SU-DHL-6 (cell line): ENCODE measurements at regions not wholly inside any gene's neighbourhood (a gene's known extent, or its start where the extent isn't known, plus 50 kb on each side); places are given as distances from the start of the nearest gene placed in this dataset.

Source experiments
- H2AFZ ChIP-seq: fragments of 200-600 bp; sonication (generic); 2 replicates; pipeline ENCODE4 v1.6.1; 2014; ENCODE audit warnings: low read depth, mild to moderate bottlenecking, moderate library complexity, mixed read lengths, antibody characterized with exemption, low read length; ENCODE audit not compliant: severe bottlenecking
- H3F3A ChIP-seq: fragments of 200-600 bp; shearing (Covaris generic); 2 replicates; pipeline ENCODE4 v1.6.0; 2016; ENCODE audit warnings: antibody characterized with exemption, mild to moderate bottlenecking; ENCODE audit not compliant: insufficient read depth
- H3K27ac ChIP-seq: fragments of 200-600 bp; sonication (generic); 2 replicates; pipeline ENCODE4 v1.5.1; 2016; ENCODE audit warnings: low read depth, mild to moderate bottlenecking, low read length, moderate library complexity, mixed read lengths
- H3K27me3 ChIP-seq: fragments of 200-600 bp; sonication (generic), shearing (Covaris generic); 2 replicates; pipeline ENCODE4 v1.6.0; 2014; ENCODE audit warnings: mild to moderate bottlenecking, low read length
- H3K36me3 ChIP-seq: fragments of 200-600 bp; sonication (generic); 2 replicates; pipeline ENCODE4 v1.6.1; 2014; ENCODE audit warnings: mild to moderate bottlenecking, low read length, mixed read lengths
- H3K4me2 ChIP-seq: fragments of 300-600, 200-600 bp; shearing (Covaris generic), sonication (generic); 2 replicates; pipeline ENCODE4 v1.6.0; 2014; ENCODE audit warnings: low read length, low read depth, mild to moderate bottlenecking; ENCODE audit not compliant: poor library complexity, severe bottlenecking
- H3K4me3 ChIP-seq: fragments of 200-600 bp; sonication (generic); 2 replicates; pipeline ENCODE4 v1.5.1; 2014; ENCODE audit warnings: antibody characterized with exemption, low read length, mild to moderate bottlenecking, mixed read lengths; ENCODE audit not compliant: insufficient read depth, poor library complexity, severe bottlenecking
- H3K79me2 ChIP-seq: fragments of 200-600 bp; sonication (generic); 2 replicates; pipeline ENCODE4 v1.6.1; 2014; ENCODE audit warnings: mild to moderate bottlenecking, low read length, moderate library complexity; ENCODE audit not compliant: insufficient read depth
- H3K9ac ChIP-seq: fragments of 200-600 bp; sonication (generic); 2 replicates; pipeline ENCODE4 v1.7.0; 2014; ENCODE audit warnings: mild to moderate bottlenecking, low read length
- H3K9me2 ChIP-seq: fragments of 200-600 bp; sonication (generic); replicated peaks from 2 replicates; pipeline ENCODE4 v1.6.1; 2014; ENCODE audit warnings: low read length; ENCODE audit not compliant: insufficient read depth
- H3K9me3 ChIP-seq: fragments of 200-600 bp; sonication (generic); 2 replicates; pipeline ENCODE4 v1.6.1; 2014; ENCODE audit warnings: low read length, mixed read lengths; ENCODE audit not compliant: insufficient read depth
- H4K20me1 ChIP-seq: fragments of 200-600 bp; sonication (generic); 2 replicates; pipeline ENCODE4 v1.6.1; 2014; ENCODE audit warnings: low read depth, mild to moderate bottlenecking, antibody characterized with exemption, low read length, moderate library complexity, mixed read lengths
- CTCF ChIP-seq: fragments of 200-600 bp; sonication (generic); IDR thresholded peaks from one replicate; pipeline ENCODE4 v1.5.1; 2017; ENCODE audit warnings: antibody characterized with exemption, mild to moderate bottlenecking, low read length, moderate library complexity; ENCODE audit not compliant: insufficient read depth, poor library complexity, severe bottlenecking
- EZH2phosphoT487 ChIP-seq: fragments of 200-600 bp; sonication (generic), shearing (Covaris generic); conservative IDR thresholded peaks from 2 replicates; pipeline ENCODE4 v1.6.1; 2018; ENCODE audit warnings: mild to moderate bottlenecking, antibody characterized with exemption, low read length, moderate library complexity, mixed read lengths

GRCh38 chr5:82348784-82349425 lies 70.8 kb upstream of the RPS23 start:
- TF ChIP-seq CTCF (no peak), EZH2phosphoT487 (no peak)
- H3K9ac ChIP-seq = no peak overlapping the region
- H2AFZ ChIP-seq = no peak overlapping the region
- no peak overlapping the region for H3K4me2 ChIP-seq
- no peaks in the 10 kb centered on the region for H3F3A ChIP-seq
- no peaks in the 10 kb centered on the region for H3K79me2 ChIP-seq
- H4K20me1 ChIP-seq = no peaks in the 10 kb centered on the region
- H3K9me3 ChIP-seq = no peaks in the 10 kb centered on the region
- no peaks in the 10 kb centered on the region for H3K27me3 ChIP-seq
- H3K9me2 ChIP-seq = no peaks in the 10 kb centered on the region
- H3K27ac ChIP-seq = no peak overlapping the region
- no peak overlapping the region for H3K4me3 ChIP-seq
- no peaks in the 10 kb centered on the region for H3K36me3 ChIP-seq

DNA sequence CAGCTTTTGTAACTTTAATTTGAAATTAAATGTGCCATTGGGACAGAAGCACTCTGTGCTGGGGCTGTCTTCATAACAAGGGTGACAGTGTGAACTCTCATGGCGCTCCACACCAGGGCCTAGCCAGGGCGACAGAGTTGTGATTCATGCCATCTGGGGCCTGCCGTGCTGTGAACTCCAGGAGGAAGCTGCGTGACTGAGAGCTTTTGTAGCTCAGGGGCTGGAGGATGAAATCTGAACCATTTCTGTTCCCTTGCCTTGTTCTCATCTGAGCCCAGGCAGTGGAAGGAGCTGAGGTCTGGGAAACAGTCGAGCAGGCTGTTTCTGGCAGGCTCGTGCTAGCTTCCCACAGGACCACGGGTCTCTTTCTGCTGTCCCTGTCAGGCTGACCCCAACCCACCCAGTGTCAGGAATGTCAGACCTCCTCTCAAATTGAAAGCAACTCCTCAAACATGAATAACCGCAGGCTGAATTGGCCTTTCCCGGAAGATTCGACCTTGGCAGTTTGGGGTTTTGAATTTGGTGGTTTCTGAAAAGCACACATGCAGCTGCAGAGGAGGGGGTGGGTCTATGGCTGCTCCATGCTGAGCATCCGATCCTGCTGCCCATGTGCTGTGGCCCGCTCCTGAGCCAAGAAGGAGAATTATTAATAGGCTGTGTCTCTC lies 69.2 kb upstream of the RPS23 start:
- Histone ChIP-seq H4K20me1 (no peaks in the 10 kb centered on the region), H3K9me3 (no peaks in the 10 kb centered on the region), H3K9me2 (no peaks in the 10 kb centered on the region), H3K4me3 (no peak overlapping the region), H3K27me3 (no peaks in the 10 kb centered on the region), H3K9ac (no peak overlapping the region), H3K79me2 (no peaks in the 10 kb centered on the region), H3K36me3 (no peaks in the 10 kb centered on the region), H3K4me2 (no peak overlapping the region), H3F3A (no peaks in the 10 kb centered on the region), H3K27ac (no peak overlapping the region), H2AFZ (no peak overlapping the region)
- no peak for TF ChIP-seq CTCF
- no peak for TF ChIP-seq EZH2phosphoT487

- Histone ChIP-seq H3K79me2 (no peaks in the 10 kb centered on the region), H3K36me3 (no peaks in the 10 kb centered on the region), H3F3A (no peaks in the 10 kb centered on the region), H3K4me3 (no peak overlapping the region), H3K27me3 (no peaks in the 10 kb centered on the region), H4K20me1 (no peaks in the 10 kb centered on the region), H3K4me2 (no peak overlapping the region), H3K9me3 (no peaks in the 10 kb centered on the region), H3K9me2 (no peaks in the 10 kb centered on the region), H3K9ac (no peak overlapping the region), H3K27ac (no peak overlapping the region), H2AFZ (no peak overlapping the region)
- TF ChIP-seq EZH2phosphoT487 = no peak
- TF ChIP-seq CTCF = no peak
These were observed 68.4 kb upstream of the RPS23 start for GRCh38 chr5:82346399-82347165.
